Ishikawa (cell line): ENCODE measurements at regions not wholly inside any gene's neighbourhood (a gene's known extent, or its start where the extent isn't known, plus 50 kb on each side); places are given as distances from the start of the nearest gene placed in this dataset.

ENCODE experiments used
- CEBPB ChIP-seq: IDR thresholded peaks from 2 replicates; pipeline ENCODE4 v1.6.1; 2012
- CREB1 ChIP-seq: IDR thresholded peaks from 2 replicates; pipeline ENCODE4 v1.6.1; 2012; ENCODE audit warnings: low read depth
- EGR1 ChIP-seq: IDR thresholded peaks from 2 replicates; pipeline ENCODE4 v1.6.1; 2012
- EP300 ChIP-seq: IDR thresholded peaks from 2 replicates; pipeline ENCODE4 v1.6.1; 2012; ENCODE audit warnings: borderline replicate concordance
- MAX ChIP-seq: IDR thresholded peaks from 2 replicates; pipeline ENCODE4 v1.6.1; 2012
- NFIC ChIP-seq: IDR thresholded peaks from 2 replicates; pipeline ENCODE4 v1.6.1; 2012
- RAD21 ChIP-seq: IDR thresholded peaks from 2 replicates; pipeline ENCODE4 v1.6.1; 2012; ENCODE audit warnings: low read depth
- REST ChIP-seq: IDR thresholded peaks from 2 replicates; pipeline ENCODE4 v1.6.1; 2012; ENCODE audit warnings: low read depth, mild to moderate bottlenecking
- TAF1 ChIP-seq: IDR thresholded peaks from 2 replicates; pipeline ENCODE4 v1.6.1; 2012; ENCODE audit warnings: low read depth, mild to moderate bottlenecking
- TEAD4 ChIP-seq: IDR thresholded peaks from 2 replicates; pipeline ENCODE4 v1.6.1; 2012
- YY1 ChIP-seq: IDR thresholded peaks from 2 replicates; pipeline ENCODE4 v1.6.1; 2012; ENCODE audit warnings: low read depth
- TF ChIP-seq, protein P1 (sequence below): IDR thresholded peaks from 2 replicates; pipeline ENCODE4 v1.6.1; 2012

DNA sequence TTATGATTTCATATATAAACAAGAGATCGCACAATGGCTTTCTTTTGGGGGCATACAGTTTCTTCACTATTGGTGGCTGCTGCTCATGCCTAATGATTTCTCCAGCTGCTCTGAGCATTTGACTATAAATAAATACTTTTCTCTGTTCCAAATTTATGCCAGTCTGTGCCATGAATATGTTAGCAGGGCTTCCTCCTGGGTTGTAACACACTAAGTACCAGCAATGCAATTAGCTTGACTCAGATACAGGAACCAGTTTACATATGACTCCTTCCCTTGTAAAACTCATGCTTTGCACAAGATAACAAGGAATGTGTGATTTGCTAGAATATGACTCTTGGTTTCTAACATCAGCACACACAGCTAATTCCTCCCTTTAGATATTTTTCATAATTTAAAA lies 1629.7 kb downstream of the NCAM2 start:
- TF ChIP-seq RAD21: no peak
- TF ChIP-seq, protein P1, sequence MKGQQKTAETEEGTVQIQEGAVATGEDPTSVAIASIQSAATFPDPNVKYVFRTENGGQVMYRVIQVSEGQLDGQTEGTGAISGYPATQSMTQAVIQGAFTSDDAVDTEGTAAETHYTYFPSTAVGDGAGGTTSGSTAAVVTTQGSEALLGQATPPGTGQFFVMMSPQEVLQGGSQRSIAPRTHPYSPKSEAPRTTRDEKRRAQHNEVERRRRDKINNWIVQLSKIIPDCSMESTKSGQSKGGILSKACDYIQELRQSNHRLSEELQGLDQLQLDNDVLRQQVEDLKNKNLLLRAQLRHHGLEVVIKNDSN: no peak
- no peak for TF ChIP-seq CEBPB
- TF ChIP-seq NFIC: no peak
- no peak for TF ChIP-seq MAX
- no peak for TF ChIP-seq EP300
- TF ChIP-seq REST: no peak
- no peak for TF ChIP-seq TAF1
- no peak for TF ChIP-seq TEAD4
- no peak for TF ChIP-seq YY1
- no peak for TF ChIP-seq CREB1
- no peak for TF ChIP-seq EGR1
